ENCODE measurements at regions not wholly inside any gene's neighbourhood (a gene's known extent, or its start where the extent isn't known, plus 50 kb on each side); places are given as distances from the start of the nearest gene placed in this dataset.

DNA sequence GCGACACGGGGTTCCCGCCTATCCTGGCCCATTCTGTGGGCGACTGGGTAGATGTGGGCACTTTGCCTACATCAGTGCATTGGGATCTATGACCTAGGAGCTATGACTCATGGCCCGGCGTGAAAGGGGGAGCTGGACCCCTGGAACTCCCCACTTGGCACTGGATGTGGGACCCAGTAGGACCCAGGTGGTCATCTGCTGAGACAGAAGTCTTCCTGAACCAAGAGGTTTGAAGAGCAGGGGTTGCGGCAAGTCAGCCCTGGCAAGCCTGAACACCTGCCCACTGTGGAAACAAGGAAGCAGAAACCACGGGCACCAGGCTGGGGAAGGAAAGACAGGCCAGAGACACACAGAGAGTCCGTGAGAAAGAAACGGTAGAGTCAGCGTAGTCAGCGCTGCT, 656.7 kb downstream of the AJAP1 start:
- TF ChIP-seq, protein P1, sequence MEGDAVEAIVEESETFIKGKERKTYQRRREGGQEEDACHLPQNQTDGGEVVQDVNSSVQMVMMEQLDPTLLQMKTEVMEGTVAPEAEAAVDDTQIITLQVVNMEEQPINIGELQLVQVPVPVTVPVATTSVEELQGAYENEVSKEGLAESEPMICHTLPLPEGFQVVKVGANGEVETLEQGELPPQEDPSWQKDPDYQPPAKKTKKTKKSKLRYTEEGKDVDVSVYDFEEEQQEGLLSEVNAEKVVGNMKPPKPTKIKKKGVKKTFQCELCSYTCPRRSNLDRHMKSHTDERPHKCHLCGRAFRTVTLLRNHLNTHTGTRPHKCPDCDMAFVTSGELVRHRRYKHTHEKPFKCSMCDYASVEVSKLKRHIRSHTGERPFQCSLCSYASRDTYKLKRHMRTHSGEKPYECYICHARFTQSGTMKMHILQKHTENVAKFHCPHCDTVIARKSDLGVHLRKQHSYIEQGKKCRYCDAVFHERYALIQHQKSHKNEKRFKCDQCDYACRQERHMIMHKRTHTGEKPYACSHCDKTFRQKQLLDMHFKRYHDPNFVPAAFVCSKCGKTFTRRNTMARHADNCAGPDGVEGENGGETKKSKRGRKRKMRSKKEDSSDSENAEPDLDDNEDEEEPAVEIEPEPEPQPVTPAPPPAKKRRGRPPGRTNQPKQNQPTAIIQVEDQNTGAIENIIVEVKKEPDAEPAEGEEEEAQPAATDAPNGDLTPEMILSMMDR (conservative IDR thresholded peaks at IDR 0.05 in 1 of 2, IDR thresholded peaks at IDR 0.05 in 1 of 2; ENCODE audit: low read depth in 1 of 2, low read length in 2 of 2) = no peak
- no peak for TF ChIP-seq EZH2 (IDR thresholded peaks at IDR 0.05; ENCODE audit: low read length, missing control alignments)

Measured in fibroblast of lung (primary cell).